Glutamatergic neuron (in vitro differentiated cells): ENCODE measurements at regions not wholly inside any gene's neighbourhood (a gene's known extent, or its start where the extent isn't known, plus 50 kb on each side); places are given as distances from the start of the nearest gene placed in this dataset.
"Not testable (repeated sequence)": the region's sequence is repeated elsewhere in the genome, so short reads cannot be mapped to it uniquely, and the experiment has no call there.

Source experiments
- DNase-seq: peaks from one replicate; pipeline ENCODE4 v3.0.0; 2022
- H3K27ac Mint-ChIP-seq: one replicate; pipeline ENCODE4 v1.8.0; 2020; ENCODE audit warnings: mild to moderate bottlenecking, mixed read lengths, inconsistent platforms; ENCODE audit not compliant: unreplicated experiment
- H3K27me3 Mint-ChIP-seq: one replicate; pipeline ENCODE4 v1.8.0; 2020; ENCODE audit warnings: mild to moderate bottlenecking, moderate library complexity, mixed read lengths, inconsistent platforms; ENCODE audit not compliant: unreplicated experiment
- H3K36me3 Mint-ChIP-seq: one replicate; pipeline ENCODE4 v1.8.0; 2020; ENCODE audit warnings: mild to moderate bottlenecking, mixed read lengths, inconsistent platforms; ENCODE audit not compliant: unreplicated experiment
- H3K4me1 Mint-ChIP-seq: one replicate; pipeline ENCODE4 v1.8.0; 2020; ENCODE audit warnings: mild to moderate bottlenecking, low read depth, mixed read lengths, inconsistent platforms; ENCODE audit not compliant: unreplicated experiment
- H3K4me3 Mint-ChIP-seq: one replicate; pipeline ENCODE4 v1.8.0; 2020; ENCODE audit warnings: mild to moderate bottlenecking, mixed read lengths, inconsistent platforms; ENCODE audit not compliant: unreplicated experiment
- H3K9me3 Mint-ChIP-seq: one replicate; pipeline ENCODE4 v1.8.0; 2020; ENCODE audit warnings: mild to moderate bottlenecking, moderate library complexity, mixed read lengths, inconsistent platforms; ENCODE audit not compliant: unreplicated experiment
- CTCF ChIP-seq: fragments of 200-600 bp; sonication (generic); IDR thresholded peaks from one replicate; pipeline ENCODE4 v1.5.0; 2021; ENCODE audit not compliant: partially characterized antibody, unreplicated experiment

- H3K4me1 Mint-ChIP-seq = no peaks in the 10 kb centered on the region
- no peak for DNase-seq
- no peaks in the 10 kb centered on the region for H3K9me3 Mint-ChIP-seq
- TF ChIP-seq CTCF = no peak
- no peaks in the 10 kb centered on the region for H3K27me3 Mint-ChIP-seq
- H3K27ac Mint-ChIP-seq = no peak overlapping the region
- no peak overlapping the region for H3K4me3 Mint-ChIP-seq
- H3K36me3 Mint-ChIP-seq = no peaks in the 10 kb centered on the region
These were observed 1066.7 kb upstream of the ATXN8OS start for GRCh38 chr13:69040898-69041297.

- Mint-ChIP-seq H3K27ac (no peak overlapping the region), H3K9me3 (no peaks in the 10 kb centered on the region), H3K4me1 (no peaks in the 10 kb centered on the region), H3K36me3 (no peaks in the 10 kb centered on the region), H3K27me3 (no peaks in the 10 kb centered on the region), H3K4me3 (no peak overlapping the region)
- no peak for TF ChIP-seq CTCF
- DNase-seq = no peak
These were observed 1071.9 kb upstream of the ATXN8OS start for GRCh38 chr13:69035771-69036170.

- no peak for TF ChIP-seq CTCF
- H3K27ac Mint-ChIP-seq = no peak overlapping the region
- no peaks in the 10 kb centered on the region for H3K9me3 Mint-ChIP-seq
- no peak overlapping the region for H3K4me3 Mint-ChIP-seq
- no peaks in the 10 kb centered on the region for H3K4me1 Mint-ChIP-seq
- DNase-seq = no peak
- H3K27me3 Mint-ChIP-seq = no peaks in the 10 kb centered on the region
- no peaks in the 10 kb centered on the region for H3K36me3 Mint-ChIP-seq
These were observed 1078.7 kb upstream of the ATXN8OS start for GRCh38 chr13:69028936-69029335.

- Mint-ChIP-seq H3K27me3 (peaks cover 2% of the 10 kb centered on the region), H3K4me3 (no peak overlapping the region), H3K27ac (no peak overlapping the region), H3K4me1 (no peaks in the 10 kb centered on the region), H3K36me3 (no peaks in the 10 kb centered on the region), H3K9me3 (no peaks in the 10 kb centered on the region)
- no peak for TF ChIP-seq CTCF
- DNase-seq = no peak
These were observed 1087.5 kb upstream of the ATXN8OS start for GRCh38 chr13:69020120-69020519.

- H3K36me3 Mint-ChIP-seq, H3K27me3 Mint-ChIP-seq, H3K4me1 Mint-ChIP-seq, H3K27ac Mint-ChIP-seq, H3K9me3 Mint-ChIP-seq, H3K4me3 Mint-ChIP-seq, DNase-seq: not testable (repeated sequence)
These were observed 1089.5 kb upstream of the ATXN8OS start for GRCh38 chr13:69018173-69018572.

GRCh38 chr13:69010789-69011188 lies 1096.8 kb upstream of the ATXN8OS start:
- Mint-ChIP-seq H3K9me3 (no peaks in the 10 kb centered on the region), H3K27ac (no peak overlapping the region), H3K36me3 (no peaks in the 10 kb centered on the region), H3K4me3 (no peak overlapping the region), H3K4me1 (no peaks in the 10 kb centered on the region), H3K27me3 (no peaks in the 10 kb centered on the region)
- no peak for TF ChIP-seq CTCF
- no peak for DNase-seq
